H7 (cell line): ENCODE measurements at regions not wholly inside any gene's neighbourhood (a gene's known extent, or its start where the extent isn't known, plus 50 kb on each side); places are given as distances from the start of the nearest gene placed in this dataset.

Experiments
- DNase-seq: peaks from one replicate; pipeline ENCODE4 v3.0.0; 2012
- H3K27me3 ChIP-seq: 2 replicates; pipeline ENCODE4 v1.6.0; 2011; ENCODE audit warnings: mild to moderate bottlenecking, low read length; ENCODE audit not compliant: control insufficient read depth, insufficient read depth
- H3K36me3 ChIP-seq: replicated peaks from 2 replicates; pipeline ENCODE4 v1.5.1; 2011; ENCODE audit warnings: low read length; ENCODE audit not compliant: control insufficient read depth, insufficient read depth
- H3K4me3 ChIP-seq: 2 replicates; pipeline ENCODE4 v1.5.1; 2011; ENCODE audit warnings: low read depth, mild to moderate bottlenecking, control low read depth, low read length, moderate library complexity; ENCODE audit not compliant: insufficient read depth

DNA sequence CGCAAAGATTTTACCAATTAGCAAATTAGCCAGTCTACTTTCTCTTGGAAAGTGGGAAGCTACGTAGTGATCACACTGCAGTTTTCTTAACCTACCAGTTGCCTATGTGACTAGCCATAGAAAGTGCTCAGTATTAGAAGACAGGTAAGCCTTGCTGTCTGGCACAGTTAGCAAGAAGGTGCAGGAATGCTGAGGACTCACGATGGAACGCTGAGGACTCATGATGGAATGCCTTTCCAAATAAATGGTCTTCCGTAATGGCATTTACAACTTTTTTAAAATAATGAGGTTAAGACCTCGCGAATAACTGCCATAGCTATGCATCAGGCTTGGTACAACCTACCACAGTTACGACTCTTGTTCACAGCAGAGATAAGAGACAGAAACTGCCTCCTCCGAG, 1645.6 kb upstream of the MIR17HG start:
- H3K4me3 ChIP-seq: no peak overlapping the region
- H3K36me3 ChIP-seq: no peaks in the 10 kb centered on the region
- no peaks in the 10 kb centered on the region for H3K27me3 ChIP-seq
- no peak for DNase-seq

DNA sequence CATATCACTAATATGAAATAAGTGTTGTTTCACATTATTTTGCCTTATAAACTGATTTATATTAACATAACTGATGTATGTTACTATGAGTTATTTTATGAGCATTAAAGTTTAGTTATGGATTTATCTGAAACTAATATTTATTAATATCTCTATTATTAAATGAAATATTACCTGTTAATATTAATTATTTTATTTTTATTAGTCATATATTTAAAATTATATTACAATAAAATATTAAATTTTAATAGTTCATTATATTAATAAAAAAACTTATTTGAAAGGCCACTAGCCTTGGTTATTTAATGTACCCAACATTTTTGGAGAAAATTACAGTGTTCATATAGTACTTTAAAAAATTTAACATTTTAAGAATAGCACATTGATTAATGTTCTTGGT, 1643.4 kb upstream of the MIR17HG start:
- Histone ChIP-seq H3K36me3 (no peaks in the 10 kb centered on the region), H3K4me3 (no peak overlapping the region), H3K27me3 (no peaks in the 10 kb centered on the region)
- no peak for DNase-seq

DNA sequence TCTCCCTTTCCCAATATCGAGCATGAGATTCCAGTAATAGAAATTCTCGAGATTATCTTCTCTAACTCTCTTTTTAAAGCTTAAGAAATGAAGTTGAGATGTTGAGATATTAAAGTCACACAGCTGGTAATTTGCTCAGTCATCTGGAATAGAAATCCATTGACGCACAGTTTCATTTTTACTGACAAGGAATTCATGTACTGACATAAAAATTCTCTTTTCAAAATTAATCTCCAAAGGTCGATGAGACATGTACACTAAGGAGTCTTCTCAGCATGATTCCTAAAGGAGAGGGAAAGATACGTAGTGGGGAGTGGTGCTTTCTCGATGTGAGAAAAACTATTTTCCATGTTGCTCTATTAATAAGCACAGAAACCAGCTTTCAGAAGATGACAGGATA, 1639.5 kb upstream of the MIR17HG start:
- H3K4me3 ChIP-seq: no peak overlapping the region
- H3K27me3 ChIP-seq: no peaks in the 10 kb centered on the region
- no peak for DNase-seq
- no peaks in the 10 kb centered on the region for H3K36me3 ChIP-seq

DNA sequence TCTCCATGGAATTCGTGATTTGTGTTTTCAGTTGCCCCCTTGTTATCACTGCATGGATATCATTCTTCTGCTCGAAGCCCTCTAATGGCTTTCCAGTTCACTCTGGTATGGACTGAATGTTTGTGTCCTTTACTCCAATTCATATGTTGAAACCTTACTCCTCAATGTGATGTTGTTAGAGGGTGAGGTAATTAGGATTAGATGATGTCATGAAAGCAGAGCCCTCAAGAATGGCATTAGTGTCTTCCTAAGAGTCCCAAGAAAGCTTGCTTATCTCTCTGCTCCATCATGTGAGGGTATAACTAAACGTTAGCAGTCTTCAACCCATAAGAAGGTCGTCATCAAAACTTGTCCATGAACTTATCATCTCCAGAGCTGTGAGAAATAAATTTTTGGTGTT, 1626.3 kb upstream of the MIR17HG start:
- Histone ChIP-seq H3K27me3 (no peaks in the 10 kb centered on the region), H3K4me3 (no peak overlapping the region), H3K36me3 (no peaks in the 10 kb centered on the region)
- DNase-seq: no peak

DNA sequence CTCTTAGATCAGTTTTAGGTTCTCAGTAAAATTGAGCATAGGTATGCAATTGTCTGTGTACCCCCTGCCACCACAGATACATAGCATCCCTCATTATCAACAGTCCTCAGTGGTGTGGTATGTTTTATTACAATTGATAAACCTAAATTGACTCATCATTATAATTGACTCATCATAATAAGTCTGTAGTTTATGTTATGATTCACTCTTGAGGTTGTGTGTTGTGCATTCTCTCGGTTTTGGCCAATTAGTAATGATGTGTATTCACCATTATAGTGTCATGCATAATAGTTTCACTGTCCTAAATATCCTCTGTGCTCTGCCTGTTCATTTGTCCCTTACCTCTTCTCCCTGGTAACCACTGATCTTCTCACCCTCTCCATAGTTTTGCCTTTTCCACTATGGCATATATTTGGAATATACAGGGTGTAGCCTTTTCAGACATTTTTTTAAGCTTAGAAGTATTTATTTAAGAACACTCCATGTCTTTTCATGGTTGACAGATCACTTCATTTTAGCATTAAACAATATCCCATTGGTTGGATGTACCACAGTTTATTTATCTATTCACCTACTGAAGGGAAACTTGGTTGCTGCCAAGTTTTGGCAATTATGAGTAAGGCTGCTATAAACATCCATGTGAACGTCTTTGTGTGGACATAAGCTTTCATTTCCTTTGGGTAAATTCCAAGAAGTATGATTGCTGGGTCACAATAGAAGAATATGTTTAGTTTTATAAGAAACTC, 1620.6 kb upstream of the MIR17HG start:
- Histone ChIP-seq H3K27me3 (no peaks in the 10 kb centered on the region), H3K36me3 (no peaks in the 10 kb centered on the region), H3K4me3 (no peak overlapping the region)
- no peak for DNase-seq

DNA sequence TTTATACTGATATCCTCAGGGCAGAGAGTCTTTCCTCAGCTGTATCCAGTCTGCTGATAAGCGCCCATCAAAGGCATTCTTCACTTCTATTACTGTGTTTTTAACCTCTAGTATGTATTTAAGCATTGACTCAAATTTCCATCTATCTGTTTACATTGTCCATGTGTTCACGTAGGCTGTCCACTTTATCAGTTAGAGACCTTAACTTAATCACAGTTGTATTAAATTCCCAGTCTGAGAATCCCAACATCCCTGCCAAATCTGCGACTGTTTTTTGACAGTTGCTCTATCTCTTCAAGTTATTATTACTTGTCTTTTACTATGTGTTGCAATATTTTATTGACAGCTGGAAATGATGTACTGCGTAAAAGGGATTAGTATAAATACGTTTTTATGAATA, 1613.7 kb upstream of the MIR17HG start:
- no peak for DNase-seq
- Histone ChIP-seq H3K27me3 (no peaks in the 10 kb centered on the region), H3K36me3 (no peaks in the 10 kb centered on the region), H3K4me3 (no peak overlapping the region)

DNA sequence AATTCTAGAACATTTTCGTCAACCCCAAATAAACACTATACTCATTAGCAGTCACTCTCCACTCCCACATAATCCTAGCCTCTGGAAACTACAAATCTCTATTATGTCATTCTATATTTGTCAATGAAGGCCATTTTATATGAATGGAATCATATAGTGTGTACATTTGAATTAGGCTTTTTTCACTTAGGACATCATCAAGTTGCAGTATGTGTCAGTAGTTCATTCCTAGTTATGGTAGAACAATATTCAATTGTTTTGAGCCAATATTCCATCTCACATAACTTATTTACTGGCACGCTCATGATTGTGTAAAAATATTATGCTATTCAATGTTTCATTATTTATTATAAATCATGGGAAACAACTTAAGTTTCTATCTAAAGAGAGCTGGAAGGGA, 1610.4 kb upstream of the MIR17HG start:
- DNase-seq: no peak
- no peak overlapping the region for H3K4me3 ChIP-seq
- H3K36me3 ChIP-seq: no peaks in the 10 kb centered on the region
- no peaks in the 10 kb centered on the region for H3K27me3 ChIP-seq

DNA sequence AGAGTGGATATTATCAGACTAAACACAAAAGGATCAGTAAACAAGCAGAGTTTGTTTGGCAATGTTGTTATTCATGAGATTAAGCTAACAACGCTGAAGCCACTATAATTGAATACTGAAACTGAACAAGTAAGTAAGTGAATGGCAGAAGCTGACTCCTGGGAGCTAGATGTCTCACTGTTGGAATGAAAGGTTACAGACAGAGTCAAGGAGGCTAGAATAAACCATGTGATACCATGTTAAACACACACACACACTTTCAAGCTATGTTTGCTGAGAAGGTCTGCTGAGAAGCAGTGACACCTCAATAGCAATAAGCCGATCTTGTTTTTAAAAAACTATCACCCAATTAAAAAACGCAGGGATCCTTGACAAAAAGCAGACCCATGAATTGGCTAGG, 1609.4 kb upstream of the MIR17HG start:
- Histone ChIP-seq H3K27me3 (no peaks in the 10 kb centered on the region), H3K4me3 (no peak overlapping the region), H3K36me3 (no peaks in the 10 kb centered on the region)
- no peak for DNase-seq

DNA sequence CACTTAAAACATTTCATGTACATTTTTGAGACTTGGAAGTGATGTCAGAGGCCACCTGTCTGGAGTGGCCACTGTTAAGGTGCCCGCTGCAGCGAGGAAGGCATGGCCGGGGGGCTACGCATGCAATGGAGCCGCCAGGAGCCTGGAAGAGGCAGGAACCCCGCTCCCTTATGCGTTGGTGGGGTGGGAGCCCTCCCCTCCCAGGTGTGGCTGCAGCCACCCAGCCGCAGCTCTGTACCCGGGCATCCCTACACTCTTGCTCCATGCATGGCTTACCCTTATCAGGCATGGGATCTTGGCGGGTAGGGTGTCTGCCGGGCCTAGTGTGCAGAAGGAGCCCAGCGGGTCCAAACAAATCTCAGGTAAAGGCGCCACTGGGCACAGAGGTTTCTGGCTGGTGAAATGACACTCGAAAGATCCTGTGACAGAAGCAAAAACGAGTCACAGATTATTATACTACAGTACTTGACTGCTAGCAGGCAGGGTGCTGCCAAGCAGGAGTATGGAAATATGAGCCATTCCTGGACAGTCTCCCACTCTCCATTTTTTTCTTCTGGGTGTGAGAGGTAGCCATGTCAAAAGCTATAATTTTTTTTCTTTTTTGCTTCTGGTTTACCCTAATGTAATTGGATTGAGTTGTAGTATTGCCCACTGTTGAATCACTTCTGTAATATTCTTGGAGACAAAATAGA, 1606.3 kb upstream of the MIR17HG start:
- Histone ChIP-seq H3K4me3 (no peak overlapping the region), H3K27me3 (no peaks in the 10 kb centered on the region), H3K36me3 (no peaks in the 10 kb centered on the region)
- no peak for DNase-seq

DNA sequence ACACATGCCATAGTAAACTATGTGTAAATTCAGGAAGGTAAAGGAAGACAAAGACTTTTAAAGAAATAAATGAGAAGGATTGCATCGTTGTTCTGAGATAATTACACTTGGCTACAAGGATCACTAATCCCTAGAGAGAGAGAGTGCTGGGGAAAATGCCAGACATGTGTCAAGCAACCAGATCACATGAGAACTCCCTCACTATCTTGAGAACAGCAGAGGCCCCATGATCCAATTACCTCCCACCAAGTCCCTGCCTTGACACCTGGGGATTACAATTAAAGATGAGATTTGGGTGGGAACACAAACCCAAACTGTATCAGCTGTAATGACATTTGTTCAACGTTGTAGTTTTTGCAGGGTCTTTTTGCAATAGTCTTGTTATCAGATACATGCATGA, 1600.9 kb upstream of the MIR17HG start:
- Histone ChIP-seq H3K4me3 (no peak overlapping the region), H3K27me3 (no peaks in the 10 kb centered on the region), H3K36me3 (no peaks in the 10 kb centered on the region)
- no peak for DNase-seq

DNA sequence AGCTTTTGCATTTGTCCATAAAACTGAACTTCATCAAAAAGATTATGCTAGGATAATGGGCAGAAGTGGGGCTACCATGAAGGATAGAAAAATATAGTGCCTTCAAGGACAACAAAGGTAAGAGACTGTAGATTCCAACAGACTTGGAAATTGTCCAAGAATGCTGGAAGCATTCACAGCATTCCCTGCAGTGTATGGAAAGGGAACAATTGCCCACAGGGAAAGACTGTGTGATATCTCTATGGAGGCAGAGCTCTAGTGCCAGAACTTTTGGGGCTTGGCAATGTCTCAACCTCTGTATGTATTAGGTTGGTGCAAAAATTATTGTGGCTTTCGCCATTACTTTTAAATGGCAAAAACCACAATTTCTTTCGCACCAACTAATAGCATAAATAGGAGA, 1598.8 kb upstream of the MIR17HG start:
- Histone ChIP-seq H3K27me3 (no peaks in the 10 kb centered on the region), H3K4me3 (no peak overlapping the region), H3K36me3 (no peaks in the 10 kb centered on the region)
- no peak for DNase-seq

DNA sequence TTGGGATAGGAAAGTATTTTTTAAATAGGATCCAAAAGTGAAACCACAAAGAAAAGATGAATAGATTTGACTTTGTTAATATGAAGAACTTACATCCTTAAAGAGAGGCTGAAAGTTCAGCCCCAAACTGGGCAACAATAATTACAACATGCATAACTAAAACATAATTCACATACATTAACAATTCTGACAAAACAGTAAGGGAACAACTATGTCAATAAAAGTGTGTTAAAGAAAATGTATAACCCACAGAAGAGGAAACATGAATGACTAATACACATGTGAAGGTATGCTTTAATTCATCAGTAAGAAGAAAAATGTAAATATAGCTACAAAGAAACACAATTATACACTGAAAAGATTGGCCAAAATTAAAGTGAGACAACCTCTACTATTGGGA, 1597.6 kb upstream of the MIR17HG start:
- no peak for DNase-seq
- H3K4me3 ChIP-seq: no peak overlapping the region
- no peaks in the 10 kb centered on the region for H3K36me3 ChIP-seq
- no peaks in the 10 kb centered on the region for H3K27me3 ChIP-seq

DNA sequence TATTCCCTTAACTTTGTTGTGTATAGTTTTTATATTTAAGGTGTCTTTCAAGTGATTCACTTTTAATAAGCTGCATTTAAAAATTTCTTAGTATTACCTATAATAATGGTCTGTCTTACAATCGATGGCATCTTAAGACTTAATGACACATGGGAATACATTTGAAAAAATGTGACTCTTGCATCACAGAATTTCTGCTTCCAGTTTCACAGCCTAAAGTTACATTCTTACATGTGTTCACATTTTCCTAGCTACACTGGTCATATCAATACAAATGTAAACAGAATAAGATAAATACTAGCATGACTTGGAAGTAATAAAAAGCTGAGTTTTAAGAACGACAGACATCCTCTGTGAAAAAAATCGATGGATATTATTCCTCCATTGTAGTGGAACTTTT, 1597.1 kb upstream of the MIR17HG start:
- H3K4me3 ChIP-seq: no peak overlapping the region
- H3K27me3 ChIP-seq: no peaks in the 10 kb centered on the region
- DNase-seq: no peak

DNA sequence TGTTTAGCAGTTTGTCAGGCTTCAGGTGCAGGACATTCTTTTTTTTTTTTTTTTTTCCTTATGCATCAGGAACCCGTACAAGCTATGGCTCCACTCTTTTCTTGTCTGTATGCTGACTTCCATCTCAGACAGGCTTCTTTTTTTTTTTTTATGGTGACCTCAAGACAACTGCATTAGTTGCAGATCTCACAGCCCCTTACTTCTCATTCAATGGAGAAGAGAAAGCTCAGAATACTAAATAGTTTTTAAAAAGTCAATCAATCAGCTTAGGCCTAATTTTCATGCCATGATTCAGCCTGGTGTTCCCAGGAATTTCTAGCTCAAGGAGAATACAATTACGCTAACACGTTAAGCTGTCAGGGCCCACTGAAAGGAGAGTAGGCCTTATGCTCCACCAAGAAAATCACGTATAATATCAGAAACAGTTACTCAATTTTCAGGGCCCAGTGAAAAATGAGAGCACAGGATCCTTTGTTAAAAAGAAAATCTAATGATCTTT, 1596.0 kb upstream of the MIR17HG start:
- Histone ChIP-seq H3K4me3 (no peak overlapping the region), H3K27me3 (no peaks in the 10 kb centered on the region), H3K36me3 (no peaks in the 10 kb centered on the region)
- no peak for DNase-seq

More for the DNA sequence above, 1597.1 kb upstream of the MIR17HG start:
- no peaks in the 10 kb centered on the region for H3K36me3 ChIP-seq

DNA sequence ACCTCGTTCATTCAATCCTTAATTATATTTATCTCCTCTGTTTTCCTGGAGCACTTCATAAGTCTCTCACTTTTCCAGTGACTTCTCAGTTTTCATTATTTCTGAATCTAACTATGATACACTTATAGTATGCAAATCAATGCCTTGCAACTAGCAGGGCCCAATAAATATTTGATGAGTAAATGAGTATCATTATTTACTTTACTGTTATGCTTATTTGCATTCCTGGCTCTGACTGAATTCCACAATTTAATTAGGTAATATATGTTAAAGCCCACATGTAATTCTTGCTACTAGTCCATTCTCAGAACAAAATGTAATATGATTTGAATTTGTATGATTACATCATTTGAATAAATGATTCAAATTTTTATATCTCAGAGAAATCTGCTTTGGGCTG, 1595.1 kb upstream of the MIR17HG start:
- no peak for DNase-seq
- Histone ChIP-seq H3K27me3 (no peaks in the 10 kb centered on the region), H3K36me3 (no peaks in the 10 kb centered on the region), H3K4me3 (no peak overlapping the region)
